SK-N-SH treated with all-trans-retinoic acid at 6 μM for 48 hours (cell line): ENCODE measurements at regions not wholly inside any gene's neighbourhood (a gene's known extent, or its start where the extent isn't known, plus 50 kb on each side); places are given as distances from the start of the nearest gene placed in this dataset.

Experiments
- ATAC-seq: fragments of 200-7000 bp; cut with Tn5 transposase; 3 replicates; pipeline ENCODE4 v1.9.1; 2020; ENCODE audit warnings: mild to moderate bottlenecking, moderate library complexity
- ARNTL ChIP-seq: fragments of 450-650 bp; formaldehyde crosslinking; IDR thresholded peaks from 2 replicates; pipeline ENCODE4 v1.5.0; 2020; ENCODE audit warnings: low read depth, mild to moderate bottlenecking, moderate library complexity, borderline replicate concordance
- BACH2 ChIP-seq: fragments of 250-450 bp; sonication (Bioruptor Pico); IDR thresholded peaks from 2 replicates; pipeline ENCODE4 v1.9.0; 2021; ENCODE audit warnings: mild to moderate bottlenecking, borderline replicate concordance
- CSDC2 ChIP-seq: fragments of 250-450 bp; sonication (Bioruptor Pico); IDR thresholded peaks from 2 replicates; pipeline ENCODE4 v1.5.0; 2020; ENCODE audit warnings: mild to moderate bottlenecking, moderate library complexity
- CSRNP3 ChIP-seq: fragments of 250-450 bp; sonication (Bioruptor Pico); IDR thresholded peaks from 2 replicates; pipeline ENCODE4 v1.5.1; 2021; ENCODE audit warnings: mild to moderate bottlenecking, moderate library complexity
- ESRRG ChIP-seq: fragments of 250-450 bp; sonication (Bioruptor Pico); IDR thresholded peaks from 2 replicates; pipeline ENCODE4 v1.6.1; 2021; ENCODE audit warnings: mild to moderate bottlenecking
- GLIS3 ChIP-seq: fragments of 250-450 bp; sonication (Bioruptor Pico); IDR thresholded peaks from 2 replicates; pipeline ENCODE4 v1.5.0; 2020; ENCODE audit warnings: mild to moderate bottlenecking, moderate library complexity
- ISL1 ChIP-seq: fragments of 250-450 bp; sonication (Bioruptor Pico); IDR thresholded peaks from 2 replicates; pipeline ENCODE4 v2.1.2; 2022; ENCODE audit warnings: mild to moderate bottlenecking, moderate library complexity
- OSR1 ChIP-seq: fragments of 250-450 bp; sonication (Bioruptor Pico); IDR thresholded peaks from 2 replicates; pipeline ENCODE4 v1.8.0; 2022; ENCODE audit warnings: moderate library complexity, mild to moderate bottlenecking, inconsistent platforms
- PPARA ChIP-seq: fragments of 250-450 bp; sonication (Bioruptor Pico); IDR thresholded peaks from 2 replicates; pipeline ENCODE4 v1.5.0; 2020; ENCODE audit warnings: mild to moderate bottlenecking, borderline replicate concordance
- TCF4 ChIP-seq: fragments of 250-450 bp; sonication (Bioruptor Pico); IDR thresholded peaks from 2 replicates; pipeline ENCODE4 v1.8.0; 2021; ENCODE audit warnings: mild to moderate bottlenecking, moderate library complexity, borderline replicate concordance
- TOX ChIP-seq: fragments of 250-450 bp; sonication (Bioruptor Pico); IDR thresholded peaks from 2 replicates; pipeline ENCODE4 v1.8.0; 2021; ENCODE audit warnings: mild to moderate bottlenecking, moderate library complexity, borderline replicate concordance
- ZC3H10 ChIP-seq: fragments of 250-450 bp; sonication (Bioruptor Pico); IDR thresholded peaks from 2 replicates; pipeline ENCODE4 v1.5.1; 2021; ENCODE audit warnings: mild to moderate bottlenecking, moderate library complexity
- ZFP30 ChIP-seq: fragments of 450-650 bp; formaldehyde crosslinking; IDR thresholded peaks from 2 replicates; pipeline ENCODE4 v1.5.0; 2022; ENCODE audit warnings: mild to moderate bottlenecking, moderate library complexity
- ZNF565 ChIP-seq: fragments of 450-650 bp; formaldehyde crosslinking; conservative IDR thresholded peaks from 2 replicates; pipeline ENCODE4 v1.5.0; 2020; ENCODE audit warnings: low read depth, mild to moderate bottlenecking, moderate library complexity
- ZNF8 ChIP-seq: fragments of 450-650 bp; formaldehyde crosslinking; IDR thresholded peaks from 2 replicates; pipeline ENCODE4 v1.5.0; 2020; ENCODE audit warnings: mild to moderate bottlenecking, moderate library complexity
- TF ChIP-seq, protein P1 (sequence below): fragments of 250-450 bp; sonication (Bioruptor Pico); IDR thresholded peaks from 2 replicates; pipeline ENCODE4 v1.5.1; 2020; ENCODE audit warnings: low read depth, mild to moderate bottlenecking, moderate library complexity
- TF ChIP-seq, protein P2 (sequence below): fragments of 250-450 bp; sonication (Bioruptor Pico); IDR thresholded peaks from 2 replicates; pipeline ENCODE4 v1.5.0; 2020; ENCODE audit warnings: mild to moderate bottlenecking, moderate library complexity
- TF ChIP-seq, protein P3 (sequence below): fragments of 250-450 bp; sonication (Bioruptor Pico); IDR thresholded peaks from 2 replicates; pipeline ENCODE4 v1.8.0; 2021; ENCODE audit warnings: low read depth, mild to moderate bottlenecking, moderate library complexity, borderline replicate concordance
- TF ChIP-seq, protein P4 (sequence below): fragments of 250-450 bp; sonication (Bioruptor Pico); IDR thresholded peaks from 2 replicates; pipeline ENCODE4 v1.8.0; 2020; ENCODE audit warnings: mild to moderate bottlenecking, moderate library complexity, borderline replicate concordance

DNA sequence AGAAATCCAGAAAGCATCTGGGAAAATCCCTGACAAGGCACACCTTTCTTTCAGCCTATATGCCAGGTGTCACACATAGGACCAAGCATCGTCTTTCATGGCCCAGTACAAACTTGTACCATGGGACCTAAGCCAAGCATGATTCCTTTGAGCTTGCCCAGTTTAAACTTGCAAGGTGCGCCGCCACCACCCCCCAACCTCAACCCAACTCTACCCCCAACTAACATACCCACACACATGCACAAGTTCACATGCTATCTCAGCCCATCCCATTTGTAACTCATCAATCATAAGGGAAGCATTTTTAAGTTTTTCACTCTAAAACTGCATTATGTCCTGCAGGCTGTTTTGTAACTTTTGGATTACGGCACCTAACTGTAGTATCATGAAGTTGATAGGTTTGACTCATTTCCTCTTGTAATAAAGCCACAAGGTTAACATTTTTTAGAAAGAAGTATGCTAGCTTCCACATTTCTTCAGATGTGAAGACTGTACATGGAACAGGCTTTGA lies 145.9 kb upstream of the FST start:
- ATAC-seq, result peak; percentile 58
- TF ChIP-seq ZNF8 (CRISPR knock-in tag), result no peak
- no peak for TF ChIP-seq OSR1 (CRISPR knock-in tag)
- no peak for TF ChIP-seq TCF4 (CRISPR knock-in tag)
- TF ChIP-seq, protein P1, sequence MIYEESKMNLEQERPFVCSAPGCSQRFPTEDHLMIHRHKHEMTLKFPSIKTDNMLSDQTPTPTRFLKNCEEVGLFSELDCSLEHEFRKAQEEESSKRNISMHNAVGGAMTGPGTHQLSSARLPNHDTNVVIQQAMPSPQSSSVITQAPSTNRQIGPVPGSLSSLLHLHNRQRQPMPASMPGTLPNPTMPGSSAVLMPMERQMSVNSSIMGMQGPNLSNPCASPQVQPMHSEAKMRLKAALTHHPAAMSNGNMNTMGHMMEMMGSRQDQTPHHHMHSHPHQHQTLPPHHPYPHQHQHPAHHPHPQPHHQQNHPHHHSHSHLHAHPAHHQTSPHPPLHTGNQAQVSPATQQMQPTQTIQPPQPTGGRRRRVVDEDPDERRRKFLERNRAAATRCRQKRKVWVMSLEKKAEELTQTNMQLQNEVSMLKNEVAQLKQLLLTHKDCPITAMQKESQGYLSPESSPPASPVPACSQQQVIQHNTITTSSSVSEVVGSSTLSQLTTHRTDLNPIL, result no peak
- no peak for TF ChIP-seq PPARA
- no peak for TF ChIP-seq TOX (CRISPR knock-in tag)
- TF ChIP-seq BACH2 (CRISPR knock-in tag), result no peak
- TF ChIP-seq ZC3H10 (CRISPR knock-in tag), result no peak
- TF ChIP-seq ZNF565 (CRISPR knock-in tag), result no peak

DNA sequence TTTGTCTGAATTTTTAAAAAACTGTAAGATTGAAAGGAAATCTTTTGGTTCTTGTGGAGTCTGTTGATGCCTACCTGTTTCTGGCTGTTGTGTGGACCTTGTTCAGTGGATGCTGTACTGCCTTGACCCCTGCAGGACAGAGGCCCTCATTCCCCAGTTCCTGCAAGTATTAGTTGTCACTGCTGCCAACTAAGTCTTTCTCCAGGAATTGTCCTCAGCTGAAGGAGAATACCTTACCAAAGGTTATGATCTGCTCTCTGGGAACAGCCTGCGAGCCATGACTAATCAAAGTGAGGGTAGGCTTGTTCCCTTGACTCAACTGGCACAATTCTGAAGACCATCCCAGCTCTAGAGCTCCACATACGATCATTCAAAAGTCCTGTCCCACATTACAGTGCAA lies 145.3 kb upstream of the FST start:
- no peak for TF ChIP-seq CSDC2 (CRISPR knock-in tag)
- TF ChIP-seq GLIS3 (CRISPR knock-in tag), result no peak
- no peak for TF ChIP-seq ZFP30
- TF ChIP-seq TOX (CRISPR knock-in tag), result no peak
- peak; percentile 34; the same call in 2 of the 3 replicates for ATAC-seq

DNA sequence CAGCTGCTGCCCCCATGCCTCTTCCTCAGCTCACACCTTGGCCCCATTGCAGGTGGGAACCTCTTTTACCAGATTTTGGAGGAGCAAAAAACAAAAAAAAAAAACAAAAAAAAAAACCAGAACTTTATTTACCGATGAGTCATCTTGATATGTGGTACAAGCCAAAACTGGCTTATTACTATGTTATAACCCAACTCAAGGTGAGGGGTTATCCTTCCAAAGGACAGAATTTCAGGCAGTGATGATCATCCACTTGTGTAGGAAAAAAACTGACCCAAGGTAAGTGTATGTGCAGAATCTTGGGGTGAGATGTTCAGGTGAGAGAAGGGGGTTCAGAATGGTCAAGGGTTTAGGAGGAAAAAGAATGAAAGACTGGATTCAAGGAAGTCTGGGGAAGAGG lies 142.6 kb upstream of the FST start:
- ATAC-seq, result no peak
- TF ChIP-seq, protein P2, sequence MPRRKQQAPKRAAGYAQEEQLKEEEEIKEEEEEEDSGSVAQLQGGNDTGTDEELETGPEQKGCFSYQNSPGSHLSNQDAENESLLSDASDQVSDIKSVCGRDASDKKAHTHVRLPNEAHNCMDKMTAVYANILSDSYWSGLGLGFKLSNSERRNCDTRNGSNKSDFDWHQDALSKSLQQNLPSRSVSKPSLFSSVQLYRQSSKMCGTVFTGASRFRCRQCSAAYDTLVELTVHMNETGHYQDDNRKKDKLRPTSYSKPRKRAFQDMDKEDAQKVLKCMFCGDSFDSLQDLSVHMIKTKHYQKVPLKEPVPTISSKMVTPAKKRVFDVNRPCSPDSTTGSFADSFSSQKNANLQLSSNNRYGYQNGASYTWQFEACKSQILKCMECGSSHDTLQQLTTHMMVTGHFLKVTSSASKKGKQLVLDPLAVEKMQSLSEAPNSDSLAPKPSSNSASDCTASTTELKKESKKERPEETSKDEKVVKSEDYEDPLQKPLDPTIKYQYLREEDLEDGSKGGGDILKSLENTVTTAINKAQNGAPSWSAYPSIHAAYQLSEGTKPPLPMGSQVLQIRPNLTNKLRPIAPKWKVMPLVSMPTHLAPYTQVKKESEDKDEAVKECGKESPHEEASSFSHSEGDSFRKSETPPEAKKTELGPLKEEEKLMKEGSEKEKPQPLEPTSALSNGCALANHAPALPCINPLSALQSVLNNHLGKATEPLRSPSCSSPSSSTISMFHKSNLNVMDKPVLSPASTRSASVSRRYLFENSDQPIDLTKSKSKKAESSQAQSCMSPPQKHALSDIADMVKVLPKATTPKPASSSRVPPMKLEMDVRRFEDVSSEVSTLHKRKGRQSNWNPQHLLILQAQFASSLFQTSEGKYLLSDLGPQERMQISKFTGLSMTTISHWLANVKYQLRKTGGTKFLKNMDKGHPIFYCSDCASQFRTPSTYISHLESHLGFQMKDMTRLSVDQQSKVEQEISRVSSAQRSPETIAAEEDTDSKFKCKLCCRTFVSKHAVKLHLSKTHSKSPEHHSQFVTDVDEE (CRISPR knock-in tag), result no peak
- no peak for TF ChIP-seq ZNF565 (CRISPR knock-in tag)
- TF ChIP-seq BACH2 (CRISPR knock-in tag), result no peak
- TF ChIP-seq CSDC2 (CRISPR knock-in tag), result no peak
- TF ChIP-seq CSRNP3 (CRISPR knock-in tag), result no peak
- TF ChIP-seq, protein P1, result no peak
- TF ChIP-seq GLIS3 (CRISPR knock-in tag), result no peak
- TF ChIP-seq, protein P3, sequence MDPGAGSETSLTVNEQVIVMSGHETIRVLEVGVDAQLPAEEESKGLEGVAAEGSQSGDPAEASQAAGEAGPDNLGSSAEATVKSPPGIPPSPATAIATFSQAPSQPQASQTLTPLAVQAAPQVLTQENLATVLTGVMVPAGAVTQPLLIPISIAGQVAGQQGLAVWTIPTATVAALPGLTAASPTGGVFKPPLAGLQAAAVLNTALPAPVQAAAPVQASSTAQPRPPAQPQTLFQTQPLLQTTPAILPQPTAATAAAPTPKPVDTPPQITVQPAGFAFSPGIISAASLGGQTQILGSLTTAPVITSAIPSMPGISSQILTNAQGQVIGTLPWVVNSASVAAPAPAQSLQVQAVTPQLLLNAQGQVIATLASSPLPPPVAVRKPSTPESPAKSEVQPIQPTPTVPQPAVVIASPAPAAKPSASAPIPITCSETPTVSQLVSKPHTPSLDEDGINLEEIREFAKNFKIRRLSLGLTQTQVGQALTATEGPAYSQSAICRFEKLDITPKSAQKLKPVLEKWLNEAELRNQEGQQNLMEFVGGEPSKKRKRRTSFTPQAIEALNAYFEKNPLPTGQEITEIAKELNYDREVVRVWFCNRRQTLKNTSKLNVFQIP (CRISPR knock-in tag), result no peak
- TF ChIP-seq ZFP30, result no peak
- TF ChIP-seq ISL1, result no peak
- TF ChIP-seq, protein P4, sequence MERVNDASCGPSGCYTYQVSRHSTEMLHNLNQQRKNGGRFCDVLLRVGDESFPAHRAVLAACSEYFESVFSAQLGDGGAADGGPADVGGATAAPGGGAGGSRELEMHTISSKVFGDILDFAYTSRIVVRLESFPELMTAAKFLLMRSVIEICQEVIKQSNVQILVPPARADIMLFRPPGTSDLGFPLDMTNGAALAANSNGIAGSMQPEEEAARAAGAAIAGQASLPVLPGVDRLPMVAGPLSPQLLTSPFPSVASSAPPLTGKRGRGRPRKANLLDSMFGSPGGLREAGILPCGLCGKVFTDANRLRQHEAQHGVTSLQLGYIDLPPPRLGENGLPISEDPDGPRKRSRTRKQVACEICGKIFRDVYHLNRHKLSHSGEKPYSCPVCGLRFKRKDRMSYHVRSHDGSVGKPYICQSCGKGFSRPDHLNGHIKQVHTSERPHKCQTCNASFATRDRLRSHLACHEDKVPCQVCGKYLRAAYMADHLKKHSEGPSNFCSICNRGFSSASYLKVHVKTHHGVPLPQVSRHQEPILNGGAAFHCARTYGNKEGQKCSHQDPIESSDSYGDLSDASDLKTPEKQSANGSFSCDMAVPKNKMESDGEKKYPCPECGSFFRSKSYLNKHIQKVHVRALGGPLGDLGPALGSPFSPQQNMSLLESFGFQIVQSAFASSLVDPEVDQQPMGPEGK, result no peak
- no peak for TF ChIP-seq ARNTL (CRISPR knock-in tag)
- TF ChIP-seq ZNF8 (CRISPR knock-in tag), result no peak
- no peak for TF ChIP-seq TOX (CRISPR knock-in tag)
- no peak for TF ChIP-seq ESRRG (CRISPR knock-in tag)
- TF ChIP-seq, all 23 proteins: peak for 0
